GM23338 (cell line): ENCODE measurements at regions not wholly inside any gene's neighbourhood (a gene's known extent, or its start where the extent isn't known, plus 50 kb on each side); places are given as distances from the start of the nearest gene placed in this dataset.

Source experiments
- ATAC-seq: fragments of 200-7000 bp; cut with Tn5 transposase; 3 replicates; pipeline ENCODE4 v1.9.1; 2020
- DNase-seq: peaks from one replicate; pipeline ENCODE4 v3.0.0-alpha.2; 2015; ENCODE audit warnings: low spot score
- H2AFZ ChIP-seq: fragments of 200-600 bp; sonication (generic); 2 replicates; pipeline ENCODE4 v1.8.0; 2016; ENCODE audit warnings: antibody characterized with exemption, mild to moderate bottlenecking, moderate library complexity
- H3F3A ChIP-seq: fragments of 200-600 bp; sonication (generic); replicated peaks from 2 replicates; pipeline ENCODE4 v1.8.0; 2017; ENCODE audit warnings: antibody characterized with exemption, mixed run types, low read depth
- H3K27ac ChIP-seq: fragments of 200-600 bp; sonication (generic); 2 replicates; pipeline ENCODE4 v1.6.1; 2016; ENCODE audit warnings: low read depth
- H3K27me3 ChIP-seq: fragments of 200-600 bp; sonication (generic); 2 replicates; pipeline ENCODE4 v1.8.0; 2016; ENCODE audit warnings: mild to moderate bottlenecking, mixed run types, moderate library complexity; ENCODE audit not compliant: insufficient read depth
- H3K36me3 ChIP-seq: fragments of 200-600 bp; sonication (generic); 2 replicates; pipeline ENCODE4 v1.8.0; 2016; ENCODE audit warnings: mild to moderate bottlenecking; ENCODE audit not compliant: insufficient read depth
- H3K4me1 ChIP-seq: fragments of 200-600 bp; sonication (generic); 2 replicates; pipeline ENCODE4 v1.8.0; 2016; ENCODE audit warnings: mild to moderate bottlenecking, moderate library complexity; ENCODE audit not compliant: insufficient read depth
- H3K4me2 ChIP-seq: fragments of 200-600 bp; sonication (generic); 2 replicates; pipeline ENCODE4 v1.7.1; 2017; ENCODE audit warnings: mixed run types
- H3K4me3 ChIP-seq: fragments of 200-600 bp; sonication (generic); 2 replicates; pipeline ENCODE4 v1.6.1; 2016; ENCODE audit warnings: mixed run types
- H3K79me2 ChIP-seq: fragments of 200-600 bp; sonication (generic); replicated peaks from 2 replicates; pipeline ENCODE4 v1.8.0; 2017; ENCODE audit warnings: mild to moderate bottlenecking; ENCODE audit not compliant: insufficient read depth
- H3K9me2 ChIP-seq: fragments of 200-600 bp; sonication (generic); 2 replicates; pipeline ENCODE4 v1.8.0; 2017; ENCODE audit not compliant: insufficient read depth
- H4K20me1 ChIP-seq: fragments of 200-600 bp; sonication (generic); replicated peaks from 2 replicates; pipeline ENCODE4 v1.8.0; 2017; ENCODE audit warnings: mild to moderate bottlenecking; ENCODE audit not compliant: insufficient read depth
- H3K27ac Mint-ChIP-seq: 2 replicates; pipeline ENCODE4 v1.8.0; 2020; ENCODE audit warnings: inconsistent platforms, mild to moderate bottlenecking, moderate library complexity, mixed read lengths
- H3K27me3 Mint-ChIP-seq: 3 replicates; pipeline ENCODE4 v1.8.0; 2022; ENCODE audit warnings: low read depth, mild to moderate bottlenecking, moderate library complexity, mixed read lengths, inconsistent platforms; ENCODE audit not compliant: insufficient read depth, poor library complexity
- H3K36me3 Mint-ChIP-seq: 3 replicates; pipeline ENCODE4 v1.8.0; 2021; ENCODE audit warnings: low read depth, mild to moderate bottlenecking, inconsistent platforms, moderate library complexity, mixed read lengths
- H3K4me1 Mint-ChIP-seq: 3 replicates; pipeline ENCODE4 v1.8.0; 2020; ENCODE audit warnings: mild to moderate bottlenecking, inconsistent platforms, mixed read lengths
- H3K4me3 Mint-ChIP-seq: 3 replicates; pipeline ENCODE4 v1.8.0; 2021; ENCODE audit warnings: moderate library complexity, mild to moderate bottlenecking, inconsistent platforms, mixed read lengths
- H3K9me3 Mint-ChIP-seq: 3 replicates; pipeline ENCODE4 v1.8.0; 2020; ENCODE audit warnings: moderate library complexity, mild to moderate bottlenecking, inconsistent platforms, mixed read lengths
- CREB1 ChIP-seq: fragments of 250-450 bp; sonication (Bioruptor Pico); IDR thresholded peaks from 2 replicates; pipeline ENCODE4 v1.5.0; 2020; ENCODE audit warnings: low read depth, mild to moderate bottlenecking, moderate library complexity
- EZH2 ChIP-seq: fragments of 200-600 bp; sonication (generic); IDR thresholded peaks from one replicate; pipeline ENCODE4 v1.8.0; 2017; ENCODE audit warnings: antibody characterized with exemption, mild to moderate bottlenecking, low read depth; ENCODE audit not compliant: unreplicated experiment
- NANOG ChIP-seq: IDR thresholded peaks from 2 replicates; pipeline ENCODE4 v1.6.1; 2016; ENCODE audit warnings: antibody characterized with exemption, borderline replicate concordance
- ZNF114 ChIP-seq: fragments of 250-450 bp; sonication (Bioruptor Pico); IDR thresholded peaks from 2 replicates; pipeline ENCODE4 v1.5.0; 2020; ENCODE audit warnings: mild to moderate bottlenecking, moderate library complexity
- TF ChIP-seq, protein P1 (sequence below): IDR thresholded peaks from 2 replicates; pipeline ENCODE4 v1.6.1; 2016; ENCODE audit warnings: antibody characterized with exemption
- TF ChIP-seq, protein P2 (sequence below): fragments of 250-450 bp; sonication (Bioruptor Pico); IDR thresholded peaks from 2 replicates; pipeline ENCODE4 v1.5.0; 2020; ENCODE audit warnings: mild to moderate bottlenecking, moderate library complexity

DNA sequence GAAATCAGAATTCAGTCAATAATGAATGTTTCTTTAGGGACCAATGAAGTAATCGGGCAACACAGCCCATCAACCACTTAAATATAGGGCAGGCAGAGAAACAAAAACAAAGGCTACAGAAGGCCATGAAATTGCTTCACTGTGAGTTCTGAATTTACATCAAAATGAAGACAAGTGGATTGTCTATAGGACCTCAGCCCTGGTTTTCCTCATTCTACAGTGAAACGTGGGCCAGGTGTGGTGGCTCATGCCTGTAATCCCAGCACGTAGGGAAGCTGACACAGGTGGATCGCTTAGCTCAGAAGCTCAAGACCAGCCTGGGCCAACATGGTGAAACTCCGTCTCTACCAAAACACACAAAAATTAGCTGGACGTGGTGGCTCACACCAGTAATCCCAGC lies 416.0 kb downstream of the KLF12 start:
- Histone ChIP-seq H3K4me2 (0 out of 2 replicates have a peak overlapping the region, but pooled peaks have one; percentile 2), H3K36me3 (no peaks in the 10 kb centered on the region), H3K27ac (no peak overlapping the region), H3F3A (no peaks in the 10 kb centered on the region; the same call in 1 of the 2 replicates), H2AFZ (no peak overlapping the region), H4K20me1 (no peaks in the 10 kb centered on the region), H3K9me2 (no peaks in the 10 kb centered on the region), H3K4me3 (no peak overlapping the region), H3K79me2 (no peaks in the 10 kb centered on the region), H3K4me1 (peaks cover 41% of the 10 kb centered on the region), H3K27me3 (no peaks in the 10 kb centered on the region)
- peak; percentile 60 for ATAC-seq
- Mint-ChIP-seq H3K27me3 (no peaks in the 10 kb centered on the region), H3K36me3 (0 out of 3 replicates have a peak, but pooled peaks cover 2% of the 10 kb centered on the region), H3K27ac (peak overlapping the region; percentile 27; the same call in 1 of the 2 replicates), H3K4me1 (peaks cover 55% of the 10 kb centered on the region), H3K9me3 (no peaks in the 10 kb centered on the region), H3K4me3 (no peak overlapping the region)
- DNase-seq, result no peak
- peak; percentile 37; the same call in 1 of the 2 replicates for TF ChIP-seq NANOG
- peak; percentile 42; the same call in 1 of the 2 replicates for TF ChIP-seq ZNF114 (CRISPR knock-in tag)
- no peak for TF ChIP-seq CREB1
- no peak for TF ChIP-seq EZH2
- TF ChIP-seq, protein P1, sequence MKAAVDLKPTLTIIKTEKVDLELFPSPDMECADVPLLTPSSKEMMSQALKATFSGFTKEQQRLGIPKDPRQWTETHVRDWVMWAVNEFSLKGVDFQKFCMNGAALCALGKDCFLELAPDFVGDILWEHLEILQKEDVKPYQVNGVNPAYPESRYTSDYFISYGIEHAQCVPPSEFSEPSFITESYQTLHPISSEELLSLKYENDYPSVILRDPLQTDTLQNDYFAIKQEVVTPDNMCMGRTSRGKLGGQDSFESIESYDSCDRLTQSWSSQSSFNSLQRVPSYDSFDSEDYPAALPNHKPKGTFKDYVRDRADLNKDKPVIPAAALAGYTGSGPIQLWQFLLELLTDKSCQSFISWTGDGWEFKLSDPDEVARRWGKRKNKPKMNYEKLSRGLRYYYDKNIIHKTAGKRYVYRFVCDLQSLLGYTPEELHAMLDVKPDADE, result no peak
- TF ChIP-seq, protein P2, sequence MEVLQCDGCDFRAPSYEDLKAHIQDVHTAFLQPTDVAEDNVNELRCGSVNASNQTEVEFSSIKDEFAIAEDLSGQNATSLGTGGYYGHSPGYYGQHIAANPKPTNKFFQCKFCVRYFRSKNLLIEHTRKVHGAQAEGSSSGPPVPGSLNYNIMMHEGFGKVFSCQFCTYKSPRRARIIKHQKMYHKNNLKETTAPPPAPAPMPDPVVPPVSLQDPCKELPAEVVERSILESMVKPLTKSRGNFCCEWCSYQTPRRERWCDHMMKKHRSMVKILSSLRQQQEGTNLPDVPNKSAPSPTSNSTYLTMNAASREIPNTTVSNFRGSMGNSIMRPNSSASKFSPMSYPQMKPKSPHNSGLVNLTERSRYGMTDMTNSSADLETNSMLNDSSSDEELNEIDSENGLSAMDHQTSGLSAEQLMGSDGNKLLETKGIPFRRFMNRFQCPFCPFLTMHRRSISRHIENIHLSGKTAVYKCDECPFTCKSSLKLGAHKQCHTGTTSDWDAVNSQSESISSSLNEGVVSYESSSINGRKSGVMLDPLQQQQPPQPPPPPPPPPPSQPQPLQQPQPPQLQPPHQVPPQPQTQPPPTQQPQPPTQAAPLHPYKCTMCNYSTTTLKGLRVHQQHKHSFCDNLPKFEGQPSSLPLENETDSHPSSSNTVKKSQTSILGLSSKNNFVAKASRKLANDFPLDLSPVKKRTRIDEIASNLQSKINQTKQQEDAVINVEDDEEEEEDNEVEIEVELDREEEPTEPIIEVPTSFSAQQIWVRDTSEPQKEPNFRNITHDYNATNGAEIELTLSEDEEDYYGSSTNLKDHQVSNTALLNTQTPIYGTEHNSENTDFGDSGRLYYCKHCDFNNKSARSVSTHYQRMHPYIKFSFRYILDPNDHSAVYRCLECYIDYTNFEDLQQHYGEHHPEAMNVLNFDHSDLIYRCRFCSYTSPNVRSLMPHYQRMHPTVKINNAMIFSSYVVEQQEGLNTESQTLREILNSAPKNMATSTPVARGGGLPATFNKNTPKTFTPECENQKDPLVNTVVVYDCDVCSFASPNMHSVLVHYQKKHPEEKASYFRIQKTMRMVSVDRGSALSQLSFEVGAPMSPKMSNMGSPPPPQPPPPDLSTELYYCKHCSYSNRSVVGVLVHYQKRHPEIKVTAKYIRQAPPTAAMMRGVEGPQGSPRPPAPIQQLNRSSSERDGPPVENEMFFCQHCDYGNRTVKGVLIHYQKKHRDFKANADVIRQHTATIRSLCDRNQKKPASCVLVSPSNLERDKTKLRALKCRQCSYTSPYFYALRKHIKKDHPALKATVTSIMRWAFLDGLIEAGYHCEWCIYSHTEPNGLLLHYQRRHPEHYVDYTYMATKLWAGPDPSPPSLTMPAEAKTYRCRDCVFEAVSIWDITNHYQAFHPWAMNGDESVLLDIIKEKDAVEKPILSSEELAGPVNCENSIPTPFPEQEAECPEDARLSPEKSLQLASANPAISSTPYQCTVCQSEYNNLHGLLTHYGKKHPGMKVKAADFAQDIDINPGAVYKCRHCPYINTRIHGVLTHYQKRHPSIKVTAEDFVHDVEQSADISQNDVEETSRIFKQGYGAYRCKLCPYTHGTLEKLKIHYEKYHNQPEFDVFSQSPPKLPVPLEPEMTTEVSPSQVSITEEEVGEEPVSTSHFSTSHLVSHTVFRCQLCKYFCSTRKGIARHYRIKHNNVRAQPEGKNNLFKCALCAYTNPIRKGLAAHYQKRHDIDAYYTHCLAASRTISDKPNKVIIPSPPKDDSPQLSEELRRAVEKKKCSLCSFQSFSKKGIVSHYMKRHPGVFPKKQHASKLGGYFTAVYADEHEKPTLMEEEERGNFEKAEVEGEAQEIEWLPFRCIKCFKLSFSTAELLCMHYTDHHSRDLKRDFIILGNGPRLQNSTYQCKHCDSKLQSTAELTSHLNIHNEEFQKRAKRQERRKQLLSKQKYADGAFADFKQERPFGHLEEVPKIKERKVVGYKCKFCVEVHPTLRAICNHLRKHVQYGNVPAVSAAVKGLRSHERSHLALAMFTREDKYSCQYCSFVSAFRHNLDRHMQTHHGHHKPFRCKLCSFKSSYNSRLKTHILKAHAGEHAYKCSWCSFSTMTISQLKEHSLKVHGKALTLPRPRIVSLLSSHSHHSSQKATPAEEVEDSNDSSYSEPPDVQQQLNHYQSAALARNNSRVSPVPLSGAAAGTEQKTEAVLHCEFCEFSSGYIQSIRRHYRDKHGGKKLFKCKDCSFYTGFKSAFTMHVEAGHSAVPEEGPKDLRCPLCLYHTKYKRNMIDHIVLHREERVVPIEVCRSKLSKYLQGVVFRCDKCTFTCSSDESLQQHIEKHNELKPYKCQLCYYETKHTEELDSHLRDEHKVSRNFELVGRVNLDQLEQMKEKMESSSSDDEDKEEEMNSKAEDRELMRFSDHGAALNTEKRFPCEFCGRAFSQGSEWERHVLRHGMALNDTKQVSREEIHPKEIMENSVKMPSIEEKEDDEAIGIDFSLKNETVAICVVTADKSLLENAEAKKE, result peak; percentile 83
